Testis (tissue), 2 donors: ENCODE measurements at regions not wholly inside any gene's neighbourhood (a gene's known extent, or its start where the extent isn't known, plus 50 kb on each side); places are given as distances from the start of the nearest gene placed in this dataset.

Source experiments
- DNase-seq: peaks from one replicate; pipeline ENCODE4 v3.0.0-alpha.2; 2019
- H3K27ac ChIP-seq, 2 donors: fragments of 200-600 bp; sonication (generic); one replicate each; pipeline ENCODE4 v1.5.1; 2019
- H3K27me3 ChIP-seq: fragments of 200-600 bp; sonication (generic); one replicate; pipeline ENCODE4 v1.5.1; 2019
- H3K36me3 ChIP-seq: fragments of 200-600 bp; sonication (generic); one replicate; pipeline ENCODE4 v1.5.1; 2017; ENCODE audit warnings: low read depth; ENCODE audit errors: missing control alignments
- H3K4me1 ChIP-seq: fragments of 200-600 bp; sonication (generic); one replicate; pipeline ENCODE4 v1.5.1; 2019
- H3K4me3 ChIP-seq, 2 donors: fragments of 200-600 bp; sonication (generic); one replicate each; pipeline ENCODE4 v1.5.1; 2017 to 2019
- H3K9me3 ChIP-seq: fragments of 200-600 bp; sonication (generic); one replicate; pipeline ENCODE4 v1.5.1; 2017
- POLR2A ChIP-seq: fragments of 450-650 bp; IDR thresholded peaks from one replicate; pipeline ENCODE4 v1.6.1; 2017; ENCODE audit warnings: antibody characterized with exemption, mild to moderate bottlenecking, moderate library complexity
- WGBS, 2 donors: methylation state at CpG; one replicate each; pipeline ENCODE4 v1.1.5; 2018; 5-methylcytosine and 5-hydroxymethylcytosine counted together
- intact Hi-C: fragments of 100-400 bp; cut with DNase I; formaldehyde crosslinking; loops from one replicate; pipeline ENCODE4 v1.15.1; 2023; ENCODE audit warnings: low total_unique reads
- TF ChIP-seq, protein P1 (sequence below), 3 experiments: fragments of 450-650 bp in 2 of 3; fragments of 200-600 bp in 1 of 3; sonication (generic) in 1 of 3; IDR thresholded peaks; one replicate each; pipeline ENCODE4 v1.5.1; 2016 to 2019; ENCODE audit warnings: antibody characterized with exemption in 3 of 3, mild to moderate bottlenecking in 2 of 3, moderate library complexity in 1 of 3

DNA sequence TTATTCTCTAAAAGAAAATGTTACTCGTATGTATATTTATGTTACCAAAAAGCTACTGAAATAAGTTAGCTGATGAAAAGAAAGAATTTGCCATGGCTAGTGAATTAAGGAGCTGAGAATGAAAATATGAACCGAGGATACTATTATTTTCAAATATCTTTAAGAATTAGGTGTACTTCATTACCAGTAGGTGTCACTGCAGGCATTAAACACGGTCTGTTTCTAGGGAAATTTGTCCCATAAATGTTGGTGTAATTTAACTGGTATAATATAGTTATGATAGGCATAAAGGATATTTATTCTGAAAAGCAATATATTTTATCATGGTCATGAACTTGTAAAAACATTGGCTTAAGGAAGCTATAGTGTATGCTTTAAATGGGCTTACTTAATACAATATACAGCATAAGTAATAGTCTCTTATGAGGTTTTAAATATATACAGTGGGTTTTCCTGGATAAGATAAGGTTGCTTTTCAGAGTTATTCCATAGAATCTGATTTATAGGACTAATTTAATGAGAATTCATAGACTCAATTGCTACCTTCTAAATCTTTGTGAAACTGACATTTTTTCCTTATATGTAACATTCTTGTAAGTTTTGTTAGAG lies 72.4 kb upstream of the MPDZ start:
- H3K9me3 ChIP-seq, result no peaks in the 10 kb centered on the region
- no peak for TF ChIP-seq POLR2A
- TF ChIP-seq, protein P1, sequence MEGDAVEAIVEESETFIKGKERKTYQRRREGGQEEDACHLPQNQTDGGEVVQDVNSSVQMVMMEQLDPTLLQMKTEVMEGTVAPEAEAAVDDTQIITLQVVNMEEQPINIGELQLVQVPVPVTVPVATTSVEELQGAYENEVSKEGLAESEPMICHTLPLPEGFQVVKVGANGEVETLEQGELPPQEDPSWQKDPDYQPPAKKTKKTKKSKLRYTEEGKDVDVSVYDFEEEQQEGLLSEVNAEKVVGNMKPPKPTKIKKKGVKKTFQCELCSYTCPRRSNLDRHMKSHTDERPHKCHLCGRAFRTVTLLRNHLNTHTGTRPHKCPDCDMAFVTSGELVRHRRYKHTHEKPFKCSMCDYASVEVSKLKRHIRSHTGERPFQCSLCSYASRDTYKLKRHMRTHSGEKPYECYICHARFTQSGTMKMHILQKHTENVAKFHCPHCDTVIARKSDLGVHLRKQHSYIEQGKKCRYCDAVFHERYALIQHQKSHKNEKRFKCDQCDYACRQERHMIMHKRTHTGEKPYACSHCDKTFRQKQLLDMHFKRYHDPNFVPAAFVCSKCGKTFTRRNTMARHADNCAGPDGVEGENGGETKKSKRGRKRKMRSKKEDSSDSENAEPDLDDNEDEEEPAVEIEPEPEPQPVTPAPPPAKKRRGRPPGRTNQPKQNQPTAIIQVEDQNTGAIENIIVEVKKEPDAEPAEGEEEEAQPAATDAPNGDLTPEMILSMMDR (IDR thresholded peaks at IDR 0.05), result peak; percentile 19 to 58 (median 35)
- no peaks in the 10 kb centered on the region for H3K27me3 ChIP-seq
- no peak for DNase-seq
- 15 to 29% methylated on average over 3 of the region's 3 CpGs for WGBS, 2 donors
- no peak overlapping the region for H3K27ac ChIP-seq
- intact Hi-C loops, result loop anchor here (10.0 kb wide), 1 partner anchor 73 kb away; no protein-coding TSS in a partner anchor
- H3K36me3 ChIP-seq, result no peaks in the 10 kb centered on the region
- H3K4me1 ChIP-seq, result no peaks in the 10 kb centered on the region
- no peak overlapping the region for H3K4me3 ChIP-seq

DNA sequence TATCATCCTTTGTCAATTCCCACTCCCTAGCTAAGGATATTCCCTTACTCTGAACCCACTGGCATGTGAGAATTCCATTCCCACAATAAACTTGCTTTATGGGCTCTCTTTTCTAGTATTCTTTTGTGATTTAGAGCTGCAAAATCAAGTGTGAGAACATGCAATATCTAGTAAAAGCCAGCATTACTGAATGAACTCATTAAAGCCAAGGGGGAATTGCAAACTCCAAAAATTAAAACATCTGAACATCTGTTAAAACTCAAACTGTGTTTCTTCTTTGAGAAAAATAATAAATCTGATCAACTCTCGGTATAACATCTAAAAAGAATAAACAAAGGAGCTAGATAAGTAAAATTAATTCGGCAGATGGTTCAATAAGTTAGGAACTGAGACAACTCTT lies 53.1 kb upstream of the MPDZ start:
- no peaks in the 10 kb centered on the region for H3K36me3 ChIP-seq
- no peaks in the 10 kb centered on the region for H3K9me3 ChIP-seq
- intact Hi-C loops, result no loop called here
- H3K4me3 ChIP-seq, result no peak overlapping the region
- no peak for DNase-seq
- no peaks in the 10 kb centered on the region for H3K4me1 ChIP-seq
- WGBS, 2 donors, result 46 to 77% methylated on average over 2 of the region's 2 CpGs
- no peaks in the 10 kb centered on the region for H3K27me3 ChIP-seq
- no peak overlapping the region for H3K27ac ChIP-seq
- TF ChIP-seq POLR2A, result no peak
- TF ChIP-seq, protein P1 (IDR thresholded peaks at IDR 0.05), result no peak

DNA sequence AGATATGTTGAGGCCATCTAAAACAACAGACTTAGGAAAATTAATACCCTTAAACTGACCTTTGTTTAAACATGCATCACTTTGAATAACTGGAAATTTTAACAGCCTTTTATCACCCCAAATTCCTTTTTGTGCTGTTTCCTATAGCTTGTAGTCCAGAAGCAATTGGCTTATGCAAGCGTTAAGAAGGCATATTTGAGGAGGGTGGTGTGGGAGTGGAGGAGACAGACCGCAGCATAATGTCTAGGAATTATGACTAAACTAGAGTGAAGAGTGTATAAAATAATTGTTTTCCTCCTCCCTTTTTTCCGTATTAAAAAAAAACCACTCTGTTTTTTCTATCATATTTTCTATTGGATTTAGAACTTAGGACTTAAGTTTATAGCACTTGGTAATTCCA lies 51.8 kb upstream of the MPDZ start:
- no peak overlapping the region for H3K27ac ChIP-seq
- no peaks in the 10 kb centered on the region for H3K36me3 ChIP-seq
- no peak for DNase-seq
- 87 to 93% methylated on average over 3 of the region's 3 CpGs for WGBS, 2 donors
- TF ChIP-seq POLR2A, result no peak
- TF ChIP-seq, protein P1 (IDR thresholded peaks at IDR 0.05), result no peak
- no peaks in the 10 kb centered on the region for H3K27me3 ChIP-seq
- H3K4me3 ChIP-seq, result no peak overlapping the region
- H3K9me3 ChIP-seq, result no peaks in the 10 kb centered on the region
- intact Hi-C loops, result no loop called here
- no peaks in the 10 kb centered on the region for H3K4me1 ChIP-seq

DNA sequence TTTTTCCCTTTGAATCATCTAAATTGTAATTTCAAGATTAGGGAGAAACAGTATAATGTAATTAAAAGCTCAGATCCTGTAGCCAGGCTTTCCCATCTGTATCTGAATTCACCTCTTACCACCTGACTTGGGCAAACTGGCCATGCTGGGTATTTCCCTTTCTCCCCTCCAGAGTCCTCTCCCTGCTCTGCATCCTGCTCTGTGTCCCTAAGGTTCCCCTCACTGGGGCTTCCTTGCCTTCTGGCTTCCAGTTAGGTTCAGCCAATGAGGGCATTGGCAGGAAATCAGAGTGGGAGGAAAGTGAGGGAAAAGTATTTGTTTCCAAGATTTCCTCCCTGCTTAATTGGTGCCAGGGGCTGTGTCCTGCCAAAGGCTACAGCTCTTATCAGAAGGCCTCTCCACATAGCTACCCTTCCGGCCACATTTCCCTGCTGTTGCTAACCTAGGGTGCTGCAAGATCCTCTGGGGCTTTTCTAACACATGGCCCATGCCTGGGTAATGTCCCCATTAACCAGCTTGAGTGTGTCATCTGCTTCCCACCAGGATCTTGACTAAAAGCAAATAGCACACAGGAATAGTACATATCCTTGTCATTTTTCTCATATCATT lies 51.0 kb upstream of the MPDZ start:
- Histone ChIP-seq H3K36me3 (no peaks in the 10 kb centered on the region), H3K4me1 (no peaks in the 10 kb centered on the region), H3K9me3 (no peaks in the 10 kb centered on the region), H3K4me3 (no peak overlapping the region), H3K27me3 (no peaks in the 10 kb centered on the region), H3K27ac (no peak overlapping the region)
- intact Hi-C loops, result no loop called here
- no peak for TF ChIP-seq POLR2A
- TF ChIP-seq, protein P1 (IDR thresholded peaks at IDR 0.05), result no peak
- peak; percentile 16 for DNase-seq
- 38 to 53% methylated on average over 1 of the region's 1 CpG for WGBS, 2 donors
